NCI-H2107 treated with DMSO at 0.1 percent for 48 hours (cell line): ENCODE measurements at regions not wholly inside any gene's neighbourhood (a gene's known extent, or its start where the extent isn't known, plus 50 kb on each side); places are given as distances from the start of the nearest gene placed in this dataset.

ENCODE experiments used
- DNase-seq: peaks from one replicate; lab custom pipeline; 2025; ENCODE audit not compliant: unreplicated experiment; lab: John Stamatoyannopoulos, UW

GRCh38 chr4:11480683-11481082 lies 52.0 kb upstream of the HS3ST1 start:
- no peak for DNase-seq
